LNCaP clone FGC (cell line): ENCODE measurements at regions not wholly inside any gene's neighbourhood (a gene's known extent, or its start where the extent isn't known, plus 50 kb on each side); places are given as distances from the start of the nearest gene placed in this dataset.

ENCODE experiments used
- DNase-seq: peaks from one replicate; pipeline ENCODE4 v3.0.0-alpha.2; 2011; ENCODE audit warnings: low read depth
- H3K4me3 ChIP-seq: 2 replicates; pipeline ENCODE4 v1.5.1; 2011; ENCODE audit warnings: mild to moderate bottlenecking, low read depth, low read length, control low read depth
- CTCF ChIP-seq: IDR thresholded peaks from 2 replicates; pipeline ENCODE4 v1.5.1; 2012; ENCODE audit warnings: mild to moderate bottlenecking; ENCODE audit not compliant: control insufficient read depth, insufficient read depth; ENCODE audit errors: extremely low read depth

DNA sequence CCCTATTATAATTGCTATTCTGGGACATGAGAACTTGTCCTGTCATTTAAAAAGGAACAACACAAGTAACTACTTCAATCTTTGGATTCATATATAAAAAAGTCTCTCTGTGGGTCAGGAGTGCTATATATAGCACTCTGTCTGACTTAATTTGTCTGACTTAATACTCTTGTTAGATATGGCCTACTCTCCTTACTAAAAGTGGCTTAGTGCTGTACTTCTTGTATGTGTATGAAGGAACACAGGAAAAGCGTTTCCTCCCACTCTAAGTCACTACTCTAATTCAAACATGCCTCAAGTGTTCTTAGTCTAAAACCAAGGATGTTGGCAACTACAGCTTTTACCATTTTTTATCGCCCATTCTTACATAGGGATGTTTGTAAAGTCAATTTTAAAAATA is 255.2 kb upstream of the ROBO1 start:
- no peak overlapping the region for H3K4me3 ChIP-seq
- DNase-seq = no peak
- no peak for TF ChIP-seq CTCF

DNA sequence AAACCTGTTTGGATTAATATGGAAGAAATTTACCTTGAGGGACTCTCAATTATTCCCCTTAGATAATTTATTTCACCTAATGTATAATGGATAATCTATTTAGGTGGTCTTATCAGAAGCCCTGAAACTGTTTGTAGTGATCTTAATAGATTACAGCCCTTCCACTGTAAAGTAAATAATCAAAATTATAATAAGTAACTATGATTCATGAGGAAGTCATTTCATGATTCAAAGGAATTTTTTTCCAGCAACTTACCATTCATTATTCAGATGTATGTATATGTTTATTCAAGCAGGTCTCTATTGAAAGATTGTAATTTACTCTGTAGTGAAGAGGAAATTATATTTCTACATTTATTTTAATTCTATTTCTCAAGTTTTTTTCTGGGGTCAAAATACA is 250.6 kb upstream of the ROBO1 start:
- H3K4me3 ChIP-seq = no peak overlapping the region
- no peak for TF ChIP-seq CTCF
- no peak for DNase-seq

GRCh38 chr3:80017369-80017768 is 249.6 kb upstream of the ROBO1 start:
- TF ChIP-seq CTCF = no peak
- no peak overlapping the region for H3K4me3 ChIP-seq
- no peak for DNase-seq

DNA sequence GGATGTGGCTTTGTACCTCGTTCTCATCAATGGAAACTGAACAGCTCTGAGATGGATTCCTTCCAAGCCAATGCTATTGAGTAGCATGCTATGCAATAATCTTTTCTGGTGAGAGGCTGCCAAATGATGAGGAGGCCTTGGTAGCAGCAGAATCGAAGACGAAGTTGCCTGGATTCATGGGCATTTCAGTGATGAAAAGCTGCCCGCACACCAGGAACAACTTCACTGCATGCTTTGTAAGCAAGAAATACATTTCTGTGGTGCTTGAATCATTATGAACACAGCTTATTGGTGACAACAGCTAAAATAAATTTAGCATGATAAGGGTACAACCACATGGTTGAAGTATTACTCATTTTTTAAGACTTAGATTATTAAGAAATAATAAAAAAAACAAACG is 246.8 kb upstream of the ROBO1 start:
- no peak for DNase-seq
- no peak for TF ChIP-seq CTCF
- no peak overlapping the region for H3K4me3 ChIP-seq

DNA sequence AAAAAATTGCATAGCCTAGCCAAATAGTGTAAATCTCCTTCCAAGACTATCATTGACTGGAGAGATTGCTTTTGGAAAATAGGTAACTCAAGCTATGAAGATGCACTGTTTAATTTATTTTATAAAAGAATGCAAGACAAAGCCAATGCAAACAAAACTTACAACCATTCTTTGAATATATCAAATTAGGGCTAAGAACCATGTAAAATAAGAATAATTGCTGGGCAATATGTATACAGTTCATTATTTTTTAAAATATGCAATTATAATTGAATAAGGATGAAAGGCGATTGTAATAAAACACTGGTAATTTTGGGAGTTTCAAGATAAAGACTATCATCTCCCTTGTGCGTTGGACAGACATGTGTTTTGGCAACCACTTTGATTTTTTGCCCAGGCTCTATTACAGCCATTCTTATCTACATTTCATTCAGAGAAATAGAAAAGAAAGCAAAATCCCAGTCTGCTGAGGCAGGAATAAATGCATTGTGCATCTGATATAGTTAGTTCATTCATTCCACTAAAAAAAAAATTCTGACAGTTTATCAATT is 242.3 kb upstream of the ROBO1 start:
- no peak for TF ChIP-seq CTCF
- no peak for DNase-seq
- no peak overlapping the region for H3K4me3 ChIP-seq

DNA sequence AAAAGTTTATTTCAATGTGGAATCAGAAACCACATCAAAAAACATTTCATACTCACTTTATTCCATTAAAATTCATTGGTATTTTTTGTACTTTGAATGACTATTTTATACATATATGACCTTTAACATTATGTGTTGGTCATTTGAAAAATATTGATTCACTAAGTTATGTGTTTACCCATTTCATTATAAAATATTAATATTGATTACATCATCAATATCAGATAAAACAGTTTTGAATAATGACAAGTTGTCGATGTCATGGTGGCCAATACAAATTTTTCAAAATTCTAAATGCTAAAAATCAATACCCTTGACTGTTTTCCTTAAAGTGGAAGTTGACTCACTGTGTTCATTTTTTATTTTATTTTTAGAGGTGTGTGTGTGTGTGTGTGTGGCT is 239.7 kb upstream of the ROBO1 start:
- no peak for TF ChIP-seq CTCF

GRCh38 chr3:80006315-80006714 is 238.5 kb upstream of the ROBO1 start:
- no peak for DNase-seq
- no peak overlapping the region for H3K4me3 ChIP-seq
- no peak for TF ChIP-seq CTCF

More for the DNA sequence above, 239.7 kb upstream of the ROBO1 start:
- no peak for DNase-seq
- H3K4me3 ChIP-seq = no peak overlapping the region
